ENCODE measurements at regions not wholly inside any gene's neighbourhood (a gene's known extent, or its start where the extent isn't known, plus 50 kb on each side); places are given as distances from the start of the nearest gene placed in this dataset.
"Not testable (repeated sequence)": the region's sequence is repeated elsewhere in the genome, so short reads cannot be mapped to it uniquely, and the experiment has no call there.

GRCh38 chr5:15183520-15183919 is 311.9 kb upstream of the ANKH start:
- no peak for DNase-seq

- no peak for DNase-seq
Measured at GRCh38 chr5:15170173-15170572, 298.6 kb upstream of the ANKH start.

GRCh38 chr5:15168358-15168757 is 296.8 kb upstream of the ANKH start:
- DNase-seq: no peak

GRCh38 chr5:15160091-15160490 is 288.5 kb upstream of the ANKH start:
- no peak for DNase-seq

- DNase-seq: no peak
Measured at GRCh38 chr5:15159606-15160005, 288.0 kb upstream of the ANKH start.

GRCh38 chr5:15142458-15142857 is 270.9 kb upstream of the ANKH start:
- DNase-seq: no peak

GRCh38 chr5:15137414-15137813 is 265.8 kb upstream of the ANKH start:
- DNase-seq: no peak

GRCh38 chr5:15135661-15136060 is 264.1 kb upstream of the ANKH start:
- DNase-seq: no peak

- no peak for DNase-seq
Measured at GRCh38 chr5:15133456-15133965, 261.9 kb upstream of the ANKH start.

- no peak for DNase-seq
Measured at GRCh38 chr5:15132816-15133405, 261.3 kb upstream of the ANKH start.

GRCh38 chr5:15131909-15132308 is 260.3 kb upstream of the ANKH start:
- DNase-seq: no peak

GRCh38 chr5:15124871-15125568 is 253.4 kb upstream of the ANKH start:
- DNase-seq: no peak

GRCh38 chr5:15124461-15124860 is 252.9 kb upstream of the ANKH start:
- DNase-seq: no peak

- no peak for DNase-seq
Measured at GRCh38 chr5:15117688-15118087, 246.1 kb upstream of the ANKH start.

- no peak for DNase-seq
Measured at GRCh38 chr5:15116996-15117395, 245.4 kb upstream of the ANKH start.

- no peak for DNase-seq
Measured at GRCh38 chr5:15106530-15107283, 235.1 kb upstream of the ANKH start.

- DNase-seq: peak; percentile 34
Measured at GRCh38 chr5:15105799-15106393, 234.3 kb upstream of the ANKH start.

- no peak for DNase-seq
Measured at GRCh38 chr5:15103864-15104263, 232.3 kb upstream of the ANKH start.

GRCh38 chr5:15103130-15103529 is 231.6 kb upstream of the ANKH start:
- DNase-seq: no peak

- no peak for DNase-seq
Measured at GRCh38 chr5:15097552-15097951, 226.0 kb upstream of the ANKH start.

- not testable (repeated sequence) for DNase-seq
Measured at GRCh38 chr5:15096686-15097085, 225.1 kb upstream of the ANKH start.

GRCh38 chr5:15092801-15093200 is 221.2 kb upstream of the ANKH start:
- DNase-seq: no peak

- DNase-seq: no peak
Measured at GRCh38 chr5:15085671-15086070, 214.1 kb upstream of the ANKH start.

GRCh38 chr5:15082096-15082495 is 210.5 kb upstream of the ANKH start:
- no peak for DNase-seq

Data from inflammatory macrophage treated with lipopolysaccharide for 4 hours (primary cell).